WTC11 (cell line): ENCODE measurements at regions not wholly inside any gene's neighbourhood (a gene's known extent, or its start where the extent isn't known, plus 50 kb on each side); places are given as distances from the start of the nearest gene placed in this dataset.

ENCODE experiments used
- ATAC-seq: fragments of 200-7000 bp; cut with Tn5 transposase; 2 replicates; pipeline ENCODE4 v1.10.0; 2021; ENCODE audit warnings: mild to moderate bottlenecking, moderate library complexity
- CTCF ChIA-PET: fragments of 300-600 bp; sonication (Branson Sonifier 250); formaldehyde crosslinking; loops from one replicate; lab custom pipeline; 2021; ENCODE audit warnings: antibody characterized with exemption; lab: Charles Lee
- POLR2A ChIA-PET: fragments of 350-600 bp; sonication (Branson Sonifier 250); formaldehyde crosslinking; loops from one replicate; lab custom pipeline; 2021; ENCODE audit warnings: antibody characterized with exemption; lab: Charles Lee
- DNase-seq: peaks from one replicate; pipeline ENCODE4 v3.0.0; 2021; ENCODE audit warnings: low spot score
- H3K27ac Mint-ChIP-seq: 2 replicates; pipeline ENCODE4 v1.8.0; 2021; ENCODE audit warnings: mixed read lengths
- H3K27me3 Mint-ChIP-seq: 2 replicates; pipeline ENCODE4 v1.8.0; 2021; ENCODE audit warnings: low read depth, mild to moderate bottlenecking, moderate library complexity, mixed read lengths
- H3K36me3 Mint-ChIP-seq: 2 replicates; pipeline ENCODE4 v1.8.0; 2021; ENCODE audit warnings: mixed read lengths
- H3K4me1 Mint-ChIP-seq: 2 replicates; pipeline ENCODE4 v1.8.0; 2022; ENCODE audit warnings: mixed read lengths
- H3K4me3 Mint-ChIP-seq: 2 replicates; pipeline ENCODE4 v1.8.0; 2021; ENCODE audit warnings: mild to moderate bottlenecking, moderate library complexity, mixed read lengths
- H3K9me3 Mint-ChIP-seq: 2 replicates; pipeline ENCODE4 v1.8.0; 2021; ENCODE audit warnings: mixed read lengths
- ATF1 ChIP-seq: sonication (generic); formaldehyde crosslinking; IDR thresholded peaks from 2 replicates; pipeline ENCODE4 v1.8.1; 2023; ENCODE audit warnings: mild to moderate bottlenecking, moderate library complexity, missing genetic modification reagents
- CBFB ChIP-seq: sonication (generic); formaldehyde crosslinking; IDR thresholded peaks from 2 replicates; pipeline ENCODE4 v1.8.1; 2022; ENCODE audit warnings: mild to moderate bottlenecking, low read depth, missing genetic modification reagents
- ETV6 ChIP-seq: sonication (generic); formaldehyde crosslinking; IDR thresholded peaks from 2 replicates; pipeline ENCODE4 v1.8.1; 2022; ENCODE audit warnings: mild to moderate bottlenecking, missing genetic modification reagents
- HMGA2 ChIP-seq: fragments of 250-450 bp; sonication (Bioruptor Pico); IDR thresholded peaks from 2 replicates; pipeline ENCODE4 v1.4.0; 2021; ENCODE audit warnings: mild to moderate bottlenecking, moderate library complexity
- IRF1 ChIP-seq: sonication (generic); formaldehyde crosslinking; IDR thresholded peaks from 2 replicates; pipeline ENCODE4 v1.8.0; 2023; ENCODE audit warnings: missing genetic modification reagents
- JAZF1 ChIP-seq: fragments of 250-450 bp; sonication (Bioruptor Pico); IDR thresholded peaks from 2 replicates; pipeline ENCODE4 v1.9.0; 2021; ENCODE audit warnings: moderate library complexity, mild to moderate bottlenecking, inconsistent platforms
- MYBL2 ChIP-seq: sonication (generic); formaldehyde crosslinking; IDR thresholded peaks from 2 replicates; pipeline ENCODE4 v1.8.1; 2023; ENCODE audit warnings: mild to moderate bottlenecking, moderate library complexity, missing genetic modification reagents
- NR3C1 ChIP-seq: sonication (generic); formaldehyde crosslinking; conservative IDR thresholded peaks from 2 replicates; pipeline ENCODE4 v1.8.1; 2023; ENCODE audit warnings: low read depth, mild to moderate bottlenecking, missing genetic modification reagents
- RORB ChIP-seq: fragments of 250-450 bp; sonication (Bioruptor Pico); IDR thresholded peaks from 2 replicates; pipeline ENCODE4 v1.9.0; 2021; ENCODE audit warnings: mild to moderate bottlenecking
- TCF7 ChIP-seq: sonication (generic); formaldehyde crosslinking; IDR thresholded peaks from 2 replicates; pipeline ENCODE4 v1.8.0; 2022; ENCODE audit warnings: mild to moderate bottlenecking, low read depth, missing genetic modification reagents, moderate library complexity
- ZNF232 ChIP-seq: sonication (generic); formaldehyde crosslinking; IDR thresholded peaks from 2 replicates; pipeline ENCODE4 v1.8.0; 2022; ENCODE audit warnings: mild to moderate bottlenecking, missing genetic modification reagents
- TF ChIP-seq, protein P1 (sequence below): sonication (generic); formaldehyde crosslinking; IDR thresholded peaks from 2 replicates; pipeline ENCODE4 v1.8.1; 2023; ENCODE audit warnings: mild to moderate bottlenecking, missing genetic modification reagents, borderline replicate concordance
- TF ChIP-seq, protein P2 (sequence below): sonication (generic); formaldehyde crosslinking; IDR thresholded peaks from 2 replicates; pipeline ENCODE4 v1.8.0; 2022; ENCODE audit warnings: mild to moderate bottlenecking, missing genetic modification reagents

GRCh38 chr18:27794181-27794926 lies 382.6 kb downstream of the CDH2 start:
- CTCF ChIA-PET: no interaction called here
- ATAC-seq (no peak), DNase-seq (no peak)
- H3K4me1 Mint-ChIP-seq: peaks cover 6% of the 10 kb centered on the region; the same call in 1 of the 2 replicates
- no peaks in the 10 kb centered on the region; the same call in 1 of the 2 replicates for H3K27me3 Mint-ChIP-seq
- no peak overlapping the region for H3K4me3 Mint-ChIP-seq
- H3K9me3 Mint-ChIP-seq: no peaks in the 10 kb centered on the region
- TF ChIP-seq CBFB (no peak), ZNF232 (CRISPR knock-in tag) (no peak), TCF7 (CRISPR knock-in tag) (no peak)
- TF ChIP-seq, all 79 proteins: peak for 0
- no peak overlapping the region for H3K27ac Mint-ChIP-seq
- no peaks in the 10 kb centered on the region for H3K36me3 Mint-ChIP-seq
- POLR2A ChIA-PET: no interaction called here

GRCh38 chr18:27793013-27793785 lies 383.7 kb downstream of the CDH2 start:
- no peak overlapping the region for H3K27ac Mint-ChIP-seq
- no peaks in the 10 kb centered on the region; the same call in 1 of the 2 replicates for H3K27me3 Mint-ChIP-seq
- ChIA-PET POLR2A (no interaction called here), CTCF (no interaction called here)
- ATAC-seq (no peak), DNase-seq (no peak)
- H3K9me3 Mint-ChIP-seq: no peaks in the 10 kb centered on the region
- peaks cover 9% of the 10 kb centered on the region; the same call in 1 of the 2 replicates for H3K4me1 Mint-ChIP-seq
- no peak overlapping the region for H3K4me3 Mint-ChIP-seq
- H3K36me3 Mint-ChIP-seq: no peaks in the 10 kb centered on the region
- no peak for TF ChIP-seq ATF1 (CRISPR knock-in tag)
- TF ChIP-seq RORB (CRISPR knock-in tag): 0 out of 2 replicates have a peak, but pooled peaks have one; percentile 43

- Mint-ChIP-seq H3K27me3 (0 out of 2 replicates have a peak, but pooled peaks cover 2% of the 10 kb centered on the region), H3K27ac (no peak overlapping the region), H3K4me3 (no peak overlapping the region), H3K36me3 (no peaks in the 10 kb centered on the region), H3K9me3 (peaks cover 8% of the 10 kb centered on the region; the same call in 1 of the 2 replicates), H3K4me1 (peaks cover 17% of the 10 kb centered on the region)
- CTCF ChIA-PET: interaction anchor here (2.4 kb wide), 1 partner anchor 40 kb away, joined by 10 read pairs; no protein-coding TSS in a partner anchor
- TF ChIP-seq IRF1 (CRISPR knock-in tag): no peak
- TF ChIP-seq, protein P1, sequence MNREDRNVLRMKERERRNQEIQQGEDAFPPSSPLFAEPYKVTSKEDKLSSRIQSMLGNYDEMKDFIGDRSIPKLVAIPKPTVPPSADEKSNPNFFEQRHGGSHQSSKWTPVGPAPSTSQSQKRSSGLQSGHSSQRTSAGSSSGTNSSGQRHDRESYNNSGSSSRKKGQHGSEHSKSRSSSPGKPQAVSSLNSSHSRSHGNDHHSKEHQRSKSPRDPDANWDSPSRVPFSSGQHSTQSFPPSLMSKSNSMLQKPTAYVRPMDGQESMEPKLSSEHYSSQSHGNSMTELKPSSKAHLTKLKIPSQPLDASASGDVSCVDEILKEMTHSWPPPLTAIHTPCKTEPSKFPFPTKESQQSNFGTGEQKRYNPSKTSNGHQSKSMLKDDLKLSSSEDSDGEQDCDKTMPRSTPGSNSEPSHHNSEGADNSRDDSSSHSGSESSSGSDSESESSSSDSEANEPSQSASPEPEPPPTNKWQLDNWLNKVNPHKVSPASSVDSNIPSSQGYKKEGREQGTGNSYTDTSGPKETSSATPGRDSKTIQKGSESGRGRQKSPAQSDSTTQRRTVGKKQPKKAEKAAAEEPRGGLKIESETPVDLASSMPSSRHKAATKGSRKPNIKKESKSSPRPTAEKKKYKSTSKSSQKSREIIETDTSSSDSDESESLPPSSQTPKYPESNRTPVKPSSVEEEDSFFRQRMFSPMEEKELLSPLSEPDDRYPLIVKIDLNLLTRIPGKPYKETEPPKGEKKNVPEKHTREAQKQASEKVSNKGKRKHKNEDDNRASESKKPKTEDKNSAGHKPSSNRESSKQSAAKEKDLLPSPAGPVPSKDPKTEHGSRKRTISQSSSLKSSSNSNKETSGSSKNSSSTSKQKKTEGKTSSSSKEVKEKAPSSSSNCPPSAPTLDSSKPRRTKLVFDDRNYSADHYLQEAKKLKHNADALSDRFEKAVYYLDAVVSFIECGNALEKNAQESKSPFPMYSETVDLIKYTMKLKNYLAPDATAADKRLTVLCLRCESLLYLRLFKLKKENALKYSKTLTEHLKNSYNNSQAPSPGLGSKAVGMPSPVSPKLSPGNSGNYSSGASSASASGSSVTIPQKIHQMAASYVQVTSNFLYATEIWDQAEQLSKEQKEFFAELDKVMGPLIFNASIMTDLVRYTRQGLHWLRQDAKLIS: no peak
- TF ChIP-seq NR3C1 (CRISPR knock-in tag): no peak
- no peak for TF ChIP-seq HMGA2
- TF ChIP-seq MYBL2 (CRISPR knock-in tag): no peak
- no peak for TF ChIP-seq TCF7 (CRISPR knock-in tag)
- TF ChIP-seq, protein P2, sequence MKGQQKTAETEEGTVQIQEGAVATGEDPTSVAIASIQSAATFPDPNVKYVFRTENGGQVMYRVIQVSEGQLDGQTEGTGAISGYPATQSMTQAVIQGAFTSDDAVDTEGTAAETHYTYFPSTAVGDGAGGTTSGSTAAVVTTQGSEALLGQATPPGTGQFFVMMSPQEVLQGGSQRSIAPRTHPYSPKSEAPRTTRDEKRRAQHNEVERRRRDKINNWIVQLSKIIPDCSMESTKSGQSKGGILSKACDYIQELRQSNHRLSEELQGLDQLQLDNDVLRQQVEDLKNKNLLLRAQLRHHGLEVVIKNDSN: no peak
- no peak for TF ChIP-seq JAZF1 (CRISPR knock-in tag)
- TF ChIP-seq ETV6 (CRISPR knock-in tag): no peak
- POLR2A ChIA-PET: no interaction called here
- ATAC-seq (no peak), DNase-seq (no peak)
These were observed 387.5 kb downstream of the CDH2 start for GRCh38 chr18:27789406-27789805.
